ENCODE measurements at regions not wholly inside any gene's neighbourhood (a gene's known extent, or its start where the extent isn't known, plus 50 kb on each side); places are given as distances from the start of the nearest gene placed in this dataset.
"Not testable (repeated sequence)": the region's sequence is repeated elsewhere in the genome, so short reads cannot be mapped to it uniquely, and the experiment has no call there.

DNA sequence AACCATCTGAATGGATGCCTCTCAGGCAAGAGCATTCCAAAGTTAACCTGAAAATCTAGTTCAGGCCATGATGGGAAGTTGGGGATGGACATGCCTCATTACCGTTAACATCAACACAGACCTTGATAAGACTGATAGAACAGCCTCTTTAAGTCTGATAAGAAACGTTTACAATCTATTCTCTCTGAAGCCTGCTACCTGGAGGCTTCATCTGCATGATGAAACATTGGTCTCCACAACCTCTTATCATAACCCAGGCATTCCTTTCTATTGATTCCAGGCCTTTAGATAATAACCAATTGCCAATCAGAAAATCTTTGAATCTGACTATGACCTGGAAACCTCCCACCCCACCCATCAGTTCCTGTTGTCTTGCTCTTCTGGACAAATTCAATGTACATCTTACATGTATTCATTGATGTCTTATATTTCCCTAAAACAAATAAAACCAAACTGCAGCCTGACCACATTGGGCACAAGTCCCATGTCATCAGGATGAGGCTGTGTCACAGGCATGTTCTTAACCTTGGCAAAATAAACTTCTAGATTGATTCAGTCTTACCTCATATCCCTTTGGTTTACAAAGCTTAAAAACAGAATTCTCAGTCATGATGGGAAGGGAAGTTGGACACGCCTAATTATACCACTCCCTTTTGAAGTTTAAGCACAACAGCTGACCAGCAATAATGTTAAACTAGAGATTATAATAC is 843.8 kb upstream of the SPRY2 start:
- DNase-seq, result no peak

GRCh38 chr13:81172603-81173002 is 831.7 kb upstream of the SPRY2 start:
- DNase-seq, result no peak

GRCh38 chr13:81171065-81171647 is 830.2 kb upstream of the SPRY2 start:
- no peak for DNase-seq

DNA sequence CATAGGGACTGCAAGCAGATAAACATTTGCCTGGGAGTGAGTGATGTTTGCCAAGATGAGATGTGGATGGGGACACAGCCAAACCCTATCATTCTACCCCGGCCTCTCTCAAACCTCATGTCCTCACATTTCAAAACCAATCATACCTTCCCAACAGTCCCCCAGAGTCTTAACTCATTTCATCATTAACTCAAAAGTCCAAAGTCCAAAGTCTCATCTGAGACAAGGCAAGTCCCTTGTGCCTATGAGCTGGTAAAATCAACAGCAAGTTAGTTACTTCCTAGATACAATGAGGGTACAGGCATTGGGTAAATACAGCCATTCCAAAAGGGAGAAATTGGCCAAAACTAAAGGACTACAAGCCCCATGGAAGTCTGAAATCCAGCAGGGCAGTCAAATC is 822.9 kb upstream of the SPRY2 start:
- not testable (repeated sequence) for DNase-seq

DNA sequence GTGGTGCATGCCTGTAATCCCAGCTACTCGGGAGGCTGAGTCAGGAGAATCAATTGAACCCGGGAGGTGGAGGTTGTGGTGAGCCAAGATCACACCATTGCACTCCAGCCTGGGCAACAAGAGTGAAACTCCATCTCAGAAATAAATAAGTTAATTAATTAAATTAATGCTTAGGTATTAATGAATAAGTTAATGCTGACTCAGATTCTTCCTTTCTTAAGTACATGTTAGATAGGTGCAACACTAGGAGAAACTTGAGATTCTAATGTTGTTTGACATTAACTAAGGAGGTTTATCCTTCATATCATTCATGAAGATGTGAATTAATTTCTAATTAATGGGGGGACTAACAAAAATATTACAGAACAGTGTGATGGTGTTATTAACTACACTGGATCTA is 812.6 kb upstream of the SPRY2 start:
- DNase-seq, result no peak

GRCh38 chr13:81148822-81149221 is 807.9 kb upstream of the SPRY2 start:
- no peak for DNase-seq

GRCh38 chr13:81146576-81146975 is 805.6 kb upstream of the SPRY2 start:
- not testable (repeated sequence) for DNase-seq

- no peak for DNase-seq
Observed at GRCh38 chr13:81142306-81142999, 801.5 kb upstream of the SPRY2 start.

DNA sequence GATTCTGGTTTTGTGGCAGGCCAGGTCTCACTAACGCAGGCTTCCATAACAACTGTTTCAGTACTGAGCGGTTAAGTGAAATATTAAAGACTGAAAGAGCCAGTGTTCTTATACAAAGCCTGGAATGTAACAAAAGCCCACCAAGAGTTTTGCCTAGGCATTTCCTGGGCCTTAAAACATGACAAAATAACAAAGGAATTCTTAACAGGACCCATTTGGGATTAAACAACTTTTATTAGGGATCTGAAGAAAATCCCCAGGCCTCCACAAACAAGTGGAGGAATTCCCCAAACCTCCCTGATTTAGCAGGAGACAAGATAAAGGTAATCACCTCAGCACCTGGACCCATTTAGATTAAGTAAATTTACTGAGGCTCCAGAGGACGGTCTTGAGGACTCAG is 799.7 kb upstream of the SPRY2 start:
- no peak for DNase-seq

DNA sequence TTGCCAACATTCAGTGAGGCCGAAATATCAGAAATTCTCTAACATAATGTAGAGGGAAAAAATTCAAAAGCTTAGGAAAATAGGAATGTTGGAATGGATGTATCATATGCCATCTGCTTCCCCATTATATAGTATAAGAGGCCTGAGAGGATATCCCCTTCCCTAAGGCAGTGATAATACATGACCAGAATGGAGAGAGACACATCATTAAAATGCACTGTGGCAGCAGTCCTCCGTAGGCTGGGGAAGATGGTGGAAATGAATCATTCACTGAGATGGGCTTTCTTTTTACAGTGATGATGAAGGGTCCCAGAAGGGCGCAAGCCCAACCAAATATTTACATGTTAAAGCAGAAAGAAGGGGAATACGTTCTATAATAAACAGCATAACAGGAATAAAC is 799.1 kb upstream of the SPRY2 start:
- no peak for DNase-seq

- no peak for DNase-seq
Observed at GRCh38 chr13:81138353-81138980, 797.5 kb upstream of the SPRY2 start.

DNA sequence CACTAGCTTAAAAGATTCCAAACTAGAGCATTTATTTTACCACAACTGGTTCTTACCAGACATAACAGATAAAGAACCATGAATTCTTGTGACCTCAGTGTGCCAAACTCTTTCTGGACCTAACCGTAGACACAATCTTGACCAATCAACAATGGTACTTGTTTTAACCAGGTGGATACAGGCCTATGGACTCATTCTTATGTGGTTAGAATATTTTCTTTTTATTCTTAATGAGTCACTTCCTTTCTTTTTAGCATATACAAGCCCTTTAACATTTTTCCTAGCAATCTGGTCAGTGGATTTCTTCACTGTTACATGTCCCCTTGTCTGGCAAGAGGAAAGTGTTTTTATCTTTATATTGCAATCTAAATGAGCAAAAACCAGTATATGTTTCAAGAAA is 792.1 kb upstream of the SPRY2 start:
- no peak for DNase-seq

GRCh38 chr13:81117416-81117815 is 776.5 kb upstream of the SPRY2 start:
- no peak for DNase-seq

GRCh38 chr13:81116461-81117282 is 775.7 kb upstream of the SPRY2 start:
- no peak for DNase-seq

DNA sequence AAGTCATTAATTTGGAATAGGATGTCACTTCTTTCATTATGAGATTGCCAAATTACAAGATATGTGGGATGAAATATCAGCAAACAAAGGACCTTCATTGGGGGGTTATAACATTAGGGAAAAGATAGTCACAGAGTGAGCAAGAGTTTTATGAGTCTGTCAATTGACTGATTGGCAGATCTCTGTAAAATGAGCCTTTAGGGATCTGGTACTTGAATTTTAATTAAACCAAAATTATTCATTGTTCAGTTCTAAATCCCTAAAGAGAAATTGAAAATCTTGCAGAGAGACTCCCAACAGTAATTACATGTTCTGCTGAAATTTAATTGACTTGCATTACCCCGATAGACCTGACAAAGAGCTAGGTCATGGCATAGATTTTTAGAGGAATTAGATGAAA is 768.1 kb upstream of the SPRY2 start:
- no peak for DNase-seq

GRCh38 chr13:81106348-81106747 is 765.4 kb upstream of the SPRY2 start:
- no peak for DNase-seq

GRCh38 chr13:81104035-81104715 is 763.2 kb upstream of the SPRY2 start:
- no peak for DNase-seq

DNA sequence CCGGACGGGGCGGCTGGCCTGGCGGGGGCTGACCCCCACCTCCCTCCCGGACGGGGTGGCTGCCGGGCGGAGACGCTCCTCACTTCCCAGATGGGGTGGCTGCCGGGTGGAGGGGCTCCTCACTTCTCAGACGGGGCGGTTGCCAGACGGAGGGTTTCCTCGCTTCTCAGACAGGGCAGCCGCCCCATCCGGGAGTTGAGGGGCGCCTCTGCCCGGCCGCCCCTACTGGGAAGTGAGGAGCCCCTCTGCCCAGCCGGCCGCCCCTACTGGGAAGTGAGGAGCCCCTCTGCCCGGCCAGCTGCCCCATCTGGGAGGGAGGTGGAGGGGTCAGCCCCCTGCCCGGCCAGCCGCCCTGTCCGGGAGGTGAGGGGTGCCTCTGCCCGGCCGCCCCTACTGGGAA is 761.1 kb upstream of the SPRY2 start:
- not testable (repeated sequence) for DNase-seq

DNA sequence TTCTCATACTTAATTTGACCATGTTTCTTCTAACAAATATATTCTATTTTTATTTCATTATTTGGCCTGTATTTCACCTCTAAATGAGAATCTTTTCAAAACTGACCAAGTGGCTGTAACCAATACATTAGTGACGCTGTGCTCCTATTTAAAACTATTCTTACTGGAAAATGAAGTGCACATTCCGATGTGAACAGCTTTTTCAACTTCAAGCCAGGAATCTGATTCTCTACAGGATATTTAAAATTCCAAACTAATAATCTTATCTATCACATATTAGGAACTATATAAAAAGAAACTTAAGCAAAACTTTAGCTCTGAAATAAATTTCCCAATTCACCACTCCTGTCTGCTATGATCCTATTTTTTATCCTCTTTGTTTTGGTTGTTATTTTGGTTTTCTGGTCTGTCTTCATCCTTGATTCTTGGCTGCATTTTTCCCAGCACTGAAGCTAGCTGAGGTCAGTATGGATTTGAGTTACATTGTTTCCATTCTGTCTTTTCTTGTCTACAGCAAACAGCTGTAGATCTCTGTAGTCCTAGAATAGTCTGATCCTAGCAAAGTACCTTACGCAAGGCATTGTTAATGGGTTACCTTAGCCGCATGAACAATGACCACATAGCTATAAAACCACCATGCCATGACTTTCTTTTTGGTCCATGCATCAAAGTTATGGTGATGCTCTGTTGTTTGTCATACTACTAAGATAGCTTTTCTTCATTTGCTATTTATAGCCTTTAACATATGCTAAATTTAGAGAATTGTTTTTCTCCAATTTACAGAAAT is 748.6 kb upstream of the SPRY2 start:
- no peak for DNase-seq

DNA sequence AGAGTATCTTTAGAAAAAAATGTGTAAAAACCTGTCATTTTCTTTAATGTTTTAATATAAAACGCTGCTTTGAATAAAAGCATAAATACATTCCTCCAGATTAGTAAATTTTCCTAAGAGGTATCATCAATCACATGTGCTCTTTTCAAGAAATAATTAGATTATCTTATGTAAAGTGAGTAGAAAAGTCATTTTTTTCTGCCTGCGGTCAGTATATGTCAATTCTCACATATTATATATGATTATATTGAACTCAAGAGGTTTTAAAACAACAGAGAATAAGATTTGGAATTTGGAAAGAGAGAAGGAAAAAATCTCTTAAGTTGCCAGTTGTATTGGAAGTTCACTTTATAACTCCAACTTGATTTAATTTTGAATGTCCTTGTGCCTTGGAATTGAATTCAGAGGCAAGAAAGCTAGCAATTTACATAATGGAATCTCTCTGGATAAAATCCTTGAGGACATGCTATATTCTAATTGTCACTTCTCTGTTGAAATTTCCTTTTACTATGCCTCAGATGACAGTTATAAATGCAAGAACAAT is 740.1 kb upstream of the SPRY2 start:
- no peak for DNase-seq
